Keratinocyte (primary cell): ENCODE measurements at regions not wholly inside any gene's neighbourhood (a gene's known extent, or its start where the extent isn't known, plus 50 kb on each side); places are given as distances from the start of the nearest gene placed in this dataset.

ENCODE experiments used
- DNase-seq: peaks from one replicate; pipeline ENCODE4 v3.0.0-alpha.2; 2011; ENCODE audit warnings: low read depth, missing footprints, low spot score
- FAIRE-seq: peaks from 2 replicates; lab custom pipeline; 2011; peaks lifted over from hg19 to GRCh38; lab: Jason Lieb, UNC
- H2AFZ ChIP-seq: 2 replicates; pipeline ENCODE4 v1.6.0; 2012; ENCODE audit warnings: low read length, control low read depth, inconsistent platforms; ENCODE audit not compliant: control insufficient read depth
- H3K27ac ChIP-seq: 2 replicates; pipeline ENCODE4 v1.5.1; 2011; ENCODE audit warnings: low read length; ENCODE audit not compliant: control insufficient read depth, insufficient read depth
- H3K27me3 ChIP-seq: 3 replicates; pipeline ENCODE4 v1.6.0; 2011; ENCODE audit warnings: low read length; ENCODE audit not compliant: control insufficient read depth, insufficient read depth; ENCODE audit errors: extremely low read depth
- H3K36me3 ChIP-seq, 2 experiments: 2 replicates in 1 of 2; 3 replicates in 1 of 2; pipeline ENCODE4 v1.5.1; 2011; ENCODE audit warnings: low read length in 2 of 2, mild to moderate bottlenecking in 1 of 2; ENCODE audit not compliant: control insufficient read depth in 2 of 2, insufficient read depth in 2 of 2; ENCODE audit errors: extremely low read depth in 1 of 2
- H3K4me1 ChIP-seq: 3 replicates; pipeline ENCODE4 v1.5.1; 2011; ENCODE audit warnings: low read length; ENCODE audit not compliant: control insufficient read depth, insufficient read depth; ENCODE audit errors: extremely low read depth
- H3K4me2 ChIP-seq: 3 replicates; pipeline ENCODE4 v1.6.0; 2011; ENCODE audit warnings: low read depth, low read length; ENCODE audit not compliant: control insufficient read depth, insufficient read depth; ENCODE audit errors: extremely low read depth
- H3K4me3 ChIP-seq, 3 experiments: fragments of 200-600 bp in 1 of 3; sonication (generic) in 1 of 3; 2 replicates in 2 of 3; 3 replicates in 1 of 3; pipeline ENCODE4 v1.5.1; 2011 to 2016; ENCODE audit warnings: low read length in 3 of 3, mild to moderate bottlenecking in 3 of 3, control low read depth in 2 of 3, inconsistent platforms in 1 of 3, low read depth in 1 of 3, mixed read lengths in 1 of 3, mixed run types in 1 of 3, moderate library complexity in 1 of 3; ENCODE audit not compliant: control insufficient read depth in 2 of 3, insufficient read depth in 2 of 3; ENCODE audit errors: extremely low read depth in 1 of 3
- H3K79me2 ChIP-seq: 2 replicates; pipeline ENCODE4 v1.6.0; 2012; ENCODE audit warnings: low read length; ENCODE audit not compliant: control insufficient read depth, insufficient read depth
- H3K9ac ChIP-seq: 3 replicates; pipeline ENCODE4 v1.6.0; 2011; ENCODE audit warnings: low read length; ENCODE audit not compliant: control insufficient read depth, insufficient read depth; ENCODE audit errors: extremely low read depth
- H3K9me1 ChIP-seq: 3 replicates; pipeline ENCODE4 v1.6.0; 2011; ENCODE audit warnings: low read length; ENCODE audit not compliant: control insufficient read depth, insufficient read depth; ENCODE audit errors: extremely low read depth
- H3K9me3 ChIP-seq: 2 replicates; pipeline ENCODE4 v1.5.1; 2012; ENCODE audit warnings: low read depth, low read length; ENCODE audit not compliant: control insufficient read depth
- H4K20me1 ChIP-seq: 3 replicates; pipeline ENCODE4 v1.6.0; 2011; ENCODE audit warnings: low read length; ENCODE audit not compliant: control insufficient read depth, insufficient read depth; ENCODE audit errors: extremely low read depth
- EZH2 ChIP-seq: IDR thresholded peaks from one replicate; pipeline ENCODE4 v1.6.1; 2012; ENCODE audit warnings: inconsistent platforms, mild to moderate bottlenecking, low read length, moderate library complexity
- dilution Hi-C: fragments of 300-500 bp; cut with MboI; formaldehyde crosslinking; loops from one replicate; pipeline ENCODE4 v1.7.0; 2020; ENCODE audit warnings: low sequenced_read_pairs; ENCODE audit not compliant: extremely low pct_ligation_motif_present
- TF ChIP-seq, protein P1 (sequence below), 3 experiments: IDR thresholded peaks in 1 of 3; conservative IDR thresholded peaks in 1 of 3; optimal IDR thresholded peaks in 1 of 3; 2 replicates in 2 of 3; 3 replicates in 1 of 3; pipeline versions ENCODE3 to v1.5.1; 2011; ENCODE audit warnings: low read length in 3 of 3, mild to moderate bottlenecking in 3 of 3, moderate library complexity in 2 of 3, control low read depth in 1 of 3, inconsistent platforms in 1 of 3; ENCODE audit not compliant: insufficient read depth in 2 of 3; ENCODE audit errors: extremely low read depth in 1 of 3

GRCh38 chr4:24007860-24008261 lies 118.0 kb upstream of the PPARGC1A start:
- Histone ChIP-seq H3K4me3 (no peak overlapping the region), H3K36me3 (no peaks in the 10 kb centered on the region), H3K27me3 (no peaks in the 10 kb centered on the region), H3K4me1 (peaks cover 6% of the 10 kb centered on the region), H3K9ac (no peak overlapping the region), H4K20me1 (no peaks in the 10 kb centered on the region), H3K9me1 (no peaks in the 10 kb centered on the region), H3K4me2 (no peak overlapping the region), H3K27ac (no peak overlapping the region), H3K9me3 (no peaks in the 10 kb centered on the region), H2AFZ (no peak overlapping the region), H3K79me2 (no peaks in the 10 kb centered on the region)
- no peak for FAIRE-seq
- dilution Hi-C loops = no loop called here
- TF ChIP-seq, protein P1, sequence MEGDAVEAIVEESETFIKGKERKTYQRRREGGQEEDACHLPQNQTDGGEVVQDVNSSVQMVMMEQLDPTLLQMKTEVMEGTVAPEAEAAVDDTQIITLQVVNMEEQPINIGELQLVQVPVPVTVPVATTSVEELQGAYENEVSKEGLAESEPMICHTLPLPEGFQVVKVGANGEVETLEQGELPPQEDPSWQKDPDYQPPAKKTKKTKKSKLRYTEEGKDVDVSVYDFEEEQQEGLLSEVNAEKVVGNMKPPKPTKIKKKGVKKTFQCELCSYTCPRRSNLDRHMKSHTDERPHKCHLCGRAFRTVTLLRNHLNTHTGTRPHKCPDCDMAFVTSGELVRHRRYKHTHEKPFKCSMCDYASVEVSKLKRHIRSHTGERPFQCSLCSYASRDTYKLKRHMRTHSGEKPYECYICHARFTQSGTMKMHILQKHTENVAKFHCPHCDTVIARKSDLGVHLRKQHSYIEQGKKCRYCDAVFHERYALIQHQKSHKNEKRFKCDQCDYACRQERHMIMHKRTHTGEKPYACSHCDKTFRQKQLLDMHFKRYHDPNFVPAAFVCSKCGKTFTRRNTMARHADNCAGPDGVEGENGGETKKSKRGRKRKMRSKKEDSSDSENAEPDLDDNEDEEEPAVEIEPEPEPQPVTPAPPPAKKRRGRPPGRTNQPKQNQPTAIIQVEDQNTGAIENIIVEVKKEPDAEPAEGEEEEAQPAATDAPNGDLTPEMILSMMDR (optimal IDR thresholded peaks at IDR 0.05 in 1 of 3, IDR thresholded peaks at IDR 0.05 in 1 of 3, conservative IDR thresholded peaks at IDR 0.05 in 1 of 3; ENCODE audit: extremely low read depth in 1 of 3, insufficient read depth in 2 of 3, low read length in 3 of 3) = no peak
- TF ChIP-seq EZH2 = no peak
- no peak for DNase-seq

DNA sequence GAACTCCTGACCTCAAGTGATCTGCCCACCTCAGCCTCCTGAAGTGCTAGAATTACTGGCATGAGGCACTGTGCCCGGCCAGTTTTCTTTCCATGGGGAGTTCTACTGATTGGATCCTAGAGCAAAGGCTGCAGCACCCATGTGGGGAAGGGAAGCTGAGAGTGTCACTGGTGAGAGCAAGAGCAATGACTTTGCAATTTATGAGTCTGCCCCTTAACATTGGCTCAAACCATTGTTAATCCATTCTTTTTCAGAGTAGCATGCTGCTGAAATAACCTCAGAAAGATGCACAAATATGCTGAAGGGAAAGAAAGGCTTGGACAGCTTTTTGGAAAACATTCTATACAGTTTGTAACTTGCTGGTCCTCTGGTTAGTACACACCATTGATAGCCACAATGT lies 116.4 kb upstream of the PPARGC1A start:
- Histone ChIP-seq H3K79me2 (no peaks in the 10 kb centered on the region), H3K4me2 (no peak overlapping the region), H4K20me1 (no peaks in the 10 kb centered on the region), H3K4me3 (no peak overlapping the region), H3K9ac (no peak overlapping the region), H3K9me3 (no peaks in the 10 kb centered on the region), H3K4me1 (peaks cover 14% of the 10 kb centered on the region), H3K36me3 (no peaks in the 10 kb centered on the region), H3K27me3 (no peaks in the 10 kb centered on the region), H2AFZ (no peak overlapping the region), H3K27ac (no peak overlapping the region), H3K9me1 (no peaks in the 10 kb centered on the region)
- DNase-seq = no peak
- no peak for FAIRE-seq
- TF ChIP-seq EZH2 = no peak
- TF ChIP-seq, protein P1 (optimal IDR thresholded peaks at IDR 0.05 in 1 of 3, IDR thresholded peaks at IDR 0.05 in 1 of 3, conservative IDR thresholded peaks at IDR 0.05 in 1 of 3; ENCODE audit: extremely low read depth in 1 of 3, insufficient read depth in 2 of 3, low read length in 3 of 3) = no peak
- dilution Hi-C loops = no loop called here
